LoVo (cell line): ENCODE measurements at regions not wholly inside any gene's neighbourhood (a gene's known extent, or its start where the extent isn't known, plus 50 kb on each side); places are given as distances from the start of the nearest gene placed in this dataset.
"Not testable (repeated sequence)": the region's sequence is repeated elsewhere in the genome, so short reads cannot be mapped to it uniquely, and the experiment has no call there.

Experiments used
- DNase-seq: peaks from one replicate; pipeline ENCODE4 v3.0.0-alpha.2; 2016; ENCODE audit warnings: low spot score

DNA sequence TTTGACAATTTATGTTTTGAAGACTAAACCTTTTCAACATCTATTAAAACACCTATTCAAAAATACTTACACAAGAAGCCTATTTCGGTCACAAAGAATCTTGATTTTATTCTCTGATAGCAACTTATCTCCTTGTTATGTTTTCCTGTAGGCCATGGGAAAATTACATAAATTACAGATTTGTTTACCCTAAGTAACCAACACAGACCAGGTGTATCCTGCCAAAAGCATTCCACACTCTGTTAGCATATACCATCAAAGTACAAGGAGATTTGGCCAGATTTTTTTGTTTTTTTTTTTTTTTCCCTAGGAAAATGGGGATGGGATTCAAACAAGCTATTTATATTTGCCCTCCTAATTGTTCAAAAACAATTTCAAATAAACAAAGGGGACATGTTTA lies 497.9 kb upstream of the MAGEB18 start:
- DNase-seq: no peak

DNA sequence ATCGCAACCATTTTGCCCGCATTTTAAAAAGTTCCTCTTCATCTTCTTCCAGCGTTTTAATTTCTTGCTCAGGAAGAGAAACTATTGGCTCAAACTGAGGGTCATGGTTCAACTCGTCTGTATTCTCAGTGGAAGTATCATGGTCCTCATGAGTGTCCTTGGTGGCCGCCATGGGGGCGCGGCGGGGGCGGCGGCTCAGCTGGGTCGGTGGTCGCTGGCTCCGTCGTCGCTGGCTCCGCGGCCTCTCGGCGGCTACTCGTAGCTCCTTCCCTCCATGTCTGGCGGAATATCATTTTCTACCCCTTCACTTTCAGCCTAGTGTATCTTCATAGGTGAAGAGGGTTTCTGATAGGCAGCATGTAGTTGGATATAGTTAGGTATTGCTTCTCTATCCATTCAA lies 492.0 kb upstream of the MAGEB18 start:
- no peak for DNase-seq

DNA sequence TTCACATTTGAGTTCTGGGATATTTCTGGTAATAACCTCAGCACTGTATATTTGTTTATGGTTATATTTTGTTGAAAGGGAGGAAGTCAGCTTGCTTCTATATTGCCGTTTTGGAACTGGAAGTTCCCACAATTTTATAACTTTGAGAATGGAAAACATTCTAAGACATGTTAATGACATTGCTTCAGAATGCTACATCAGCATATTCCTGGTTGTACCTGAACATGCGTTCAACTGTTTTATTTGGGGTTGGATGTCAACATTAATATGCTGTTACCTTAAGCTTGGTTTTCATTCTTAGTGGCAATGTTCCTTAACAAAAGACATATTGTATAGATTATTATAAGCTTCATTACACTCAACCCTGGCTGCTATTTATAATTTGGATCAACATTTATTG lies 489.4 kb upstream of the MAGEB18 start:
- no peak for DNase-seq

DNA sequence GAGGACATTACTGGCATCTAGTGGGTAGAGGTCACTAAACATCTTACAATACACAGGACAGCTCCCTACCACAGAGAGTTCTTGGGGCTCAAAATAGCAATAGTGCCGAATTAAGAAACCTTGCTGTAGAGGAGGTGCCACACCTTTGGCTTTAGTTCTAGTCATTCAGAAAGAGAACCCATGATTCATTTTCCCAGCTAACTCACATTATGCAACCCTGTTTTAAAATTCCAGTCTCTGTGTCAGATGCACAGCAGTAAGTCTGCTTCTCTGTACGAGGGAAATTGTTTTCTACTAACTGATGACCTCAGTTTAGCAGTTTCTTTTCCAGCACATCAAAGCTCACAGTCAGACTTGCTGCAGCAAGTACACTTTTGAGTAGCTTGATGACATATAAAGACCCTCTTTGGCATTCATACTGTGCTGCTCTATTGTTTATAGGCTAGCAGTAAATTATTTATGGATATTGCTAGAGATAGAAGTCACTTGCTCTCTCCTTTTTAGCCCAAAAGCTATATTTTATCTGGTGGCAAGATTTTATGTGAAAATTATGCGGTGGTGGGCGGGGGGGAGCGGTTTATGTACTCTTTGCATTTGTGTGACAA lies 487.8 kb upstream of the MAGEB18 start:
- DNase-seq: no peak

DNA sequence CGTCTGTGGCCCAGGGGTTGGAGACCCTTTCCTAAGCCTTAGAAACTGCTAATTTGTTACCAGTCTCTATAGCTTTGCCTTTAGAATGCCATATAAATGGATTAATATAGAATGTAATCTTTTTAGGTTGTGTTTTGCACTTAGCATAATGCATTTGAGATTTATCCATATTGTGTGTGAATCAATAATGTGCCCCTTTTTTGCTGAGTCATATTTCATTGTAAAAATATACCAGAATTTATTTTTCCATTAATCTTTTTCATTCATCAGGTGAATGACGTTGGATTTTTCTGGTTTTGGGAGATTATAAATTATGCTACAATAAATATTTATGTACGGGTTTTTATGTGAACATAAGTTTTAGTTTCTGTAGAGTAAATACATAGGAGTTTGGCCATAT lies 478.8 kb upstream of the MAGEB18 start:
- no peak for DNase-seq

DNA sequence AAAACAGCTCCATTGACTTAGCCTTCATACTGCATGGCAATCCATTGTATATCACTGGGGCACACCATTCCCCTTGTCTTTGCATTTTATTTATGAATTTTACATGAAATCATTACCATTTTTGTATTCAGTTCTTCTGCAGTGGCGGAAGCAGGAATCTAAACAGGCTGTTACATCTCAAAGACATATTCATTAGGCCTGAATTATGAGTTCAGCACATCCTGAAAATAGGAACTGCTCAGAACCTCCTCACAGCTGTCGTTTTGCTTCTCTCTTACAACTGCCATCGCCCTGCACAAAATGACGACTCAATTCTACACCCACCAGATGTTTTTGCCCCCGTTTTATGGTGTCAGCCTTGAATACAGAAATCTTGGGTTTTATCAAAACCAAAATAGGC lies 474.4 kb upstream of the MAGEB18 start:
- no peak for DNase-seq

DNA sequence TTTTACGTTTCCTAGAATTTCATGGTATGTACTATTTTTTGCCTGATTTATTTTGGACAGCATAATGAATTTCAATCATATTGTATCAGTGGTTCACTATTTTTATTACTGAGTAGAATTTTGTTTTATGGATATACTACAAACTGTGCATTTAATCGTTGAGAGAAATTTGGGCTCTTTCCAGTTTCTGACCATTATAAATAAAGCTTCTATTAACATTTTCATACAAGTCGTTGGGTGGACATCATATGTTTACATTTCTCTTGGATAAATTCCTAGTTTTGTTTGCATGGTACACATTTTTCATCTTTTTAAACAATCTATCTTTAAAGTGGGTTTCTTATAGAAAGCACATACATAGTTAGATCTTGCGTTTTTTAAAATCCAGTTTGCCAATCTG lies 472.7 kb upstream of the MAGEB18 start:
- DNase-seq: no peak

DNA sequence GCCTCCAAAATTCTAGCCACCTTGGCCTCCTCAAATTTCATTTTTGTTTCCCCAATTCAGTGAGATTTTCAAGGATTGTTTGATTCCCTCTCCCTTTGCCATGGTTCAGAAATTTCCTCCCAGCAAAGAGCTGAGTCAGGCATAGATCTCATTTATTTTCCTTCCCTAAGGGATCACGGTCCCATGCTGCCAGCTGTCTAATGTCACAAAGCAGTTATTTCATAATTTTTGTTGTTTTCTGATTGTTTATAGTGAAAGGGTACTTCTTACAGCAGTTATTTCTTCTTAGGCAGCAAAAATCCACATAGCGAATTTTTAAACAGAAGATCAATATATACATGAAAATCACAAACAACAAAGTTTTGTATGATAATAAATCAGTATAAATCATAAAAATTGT lies 470.5 kb upstream of the MAGEB18 start:
- no peak for DNase-seq

DNA sequence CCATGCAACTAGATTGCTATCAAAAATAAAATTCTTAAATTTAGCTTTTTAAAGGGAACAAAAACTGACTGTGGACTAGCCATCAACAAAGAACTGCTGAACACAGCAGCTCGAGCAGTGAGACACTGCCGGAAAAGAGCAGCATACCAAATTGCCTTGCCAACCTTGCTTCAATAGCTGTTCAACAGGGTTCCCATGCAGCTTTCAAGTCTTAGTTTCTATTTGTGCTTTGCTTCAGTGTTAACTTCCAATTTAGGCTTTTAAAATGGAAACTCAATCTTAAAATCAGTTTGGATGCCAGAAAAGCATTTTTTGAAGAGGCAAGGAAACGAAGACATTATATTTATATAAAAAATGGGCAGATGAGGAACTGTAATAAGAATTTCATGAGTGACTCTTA lies 463.4 kb upstream of the MAGEB18 start:
- DNase-seq: no peak

DNA sequence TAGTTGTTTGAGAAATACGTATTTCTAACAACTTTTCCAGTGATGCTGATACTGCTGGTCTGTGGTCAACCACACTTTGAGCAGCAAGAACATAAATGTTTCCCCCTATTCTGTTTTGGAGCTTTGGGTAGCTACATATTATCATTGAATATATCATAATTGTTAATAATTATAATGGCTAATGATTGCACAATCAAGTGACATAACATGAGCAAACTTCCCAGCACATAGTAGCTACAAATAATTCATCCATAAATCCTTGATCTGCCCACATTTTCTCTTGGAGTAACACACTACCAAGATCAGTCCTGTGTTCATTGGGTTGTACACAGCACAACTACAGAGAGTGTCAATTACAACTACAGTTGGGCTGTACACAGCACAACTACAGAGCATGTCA lies 436.3 kb upstream of the MAGEB18 start:
- DNase-seq: no peak

DNA sequence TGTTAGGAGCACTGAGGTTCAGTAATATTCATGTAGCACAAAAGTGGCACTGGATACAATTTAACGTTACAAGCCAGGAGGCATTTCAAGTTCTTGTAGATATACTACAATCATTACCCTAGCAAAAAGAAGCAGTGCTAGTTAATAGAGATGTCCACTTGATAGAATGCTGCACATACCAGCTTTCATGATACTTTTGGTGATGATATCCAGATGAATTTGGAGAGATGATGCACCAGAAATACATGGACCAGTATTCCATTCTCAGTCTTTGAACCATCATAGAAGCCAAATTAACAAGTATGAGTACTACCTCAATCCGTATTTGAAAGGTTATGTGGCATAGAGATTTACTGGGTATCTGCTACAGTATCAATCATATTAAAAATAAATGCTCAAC lies 421.0 kb upstream of the MAGEB18 start:
- DNase-seq: no peak

DNA sequence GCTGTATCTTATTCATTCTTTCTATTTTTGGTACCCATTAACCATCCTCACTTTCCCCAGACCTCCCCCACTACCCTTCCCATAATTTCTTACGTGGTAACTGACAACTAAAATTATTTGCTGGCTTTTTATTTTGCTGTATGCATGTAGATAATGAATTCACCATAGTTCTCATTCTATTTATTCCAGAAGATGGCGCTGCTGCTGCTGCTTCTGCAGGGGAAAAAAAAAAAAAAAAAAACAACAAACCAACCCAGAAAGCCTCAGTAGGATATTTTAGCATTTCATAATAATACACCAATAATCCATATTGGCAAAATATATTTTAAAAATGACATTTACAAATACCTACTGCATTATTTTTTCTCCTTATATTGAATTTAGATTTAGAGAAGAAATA lies 416.6 kb upstream of the MAGEB18 start:
- no peak for DNase-seq

DNA sequence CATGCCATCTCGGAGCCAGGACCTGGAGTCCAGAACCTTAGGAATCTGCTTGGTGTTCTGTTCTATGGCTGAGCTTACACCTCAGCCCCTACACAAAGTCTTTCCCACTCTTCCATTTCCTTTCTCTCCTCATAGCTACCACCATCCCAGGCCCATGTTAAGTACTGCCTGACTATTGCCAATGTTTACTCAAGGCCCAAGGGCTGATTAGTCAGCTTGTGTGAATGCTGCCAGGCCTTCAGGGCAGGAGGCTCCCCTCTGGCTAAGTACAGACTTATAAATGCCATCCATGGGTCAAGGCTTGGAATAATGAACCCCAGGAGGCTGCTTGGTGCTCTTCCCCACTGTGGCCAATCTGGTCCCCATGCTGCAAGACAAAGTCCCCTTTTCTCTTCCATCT lies 411.6 kb upstream of the MAGEB18 start:
- DNase-seq: no peak

DNA sequence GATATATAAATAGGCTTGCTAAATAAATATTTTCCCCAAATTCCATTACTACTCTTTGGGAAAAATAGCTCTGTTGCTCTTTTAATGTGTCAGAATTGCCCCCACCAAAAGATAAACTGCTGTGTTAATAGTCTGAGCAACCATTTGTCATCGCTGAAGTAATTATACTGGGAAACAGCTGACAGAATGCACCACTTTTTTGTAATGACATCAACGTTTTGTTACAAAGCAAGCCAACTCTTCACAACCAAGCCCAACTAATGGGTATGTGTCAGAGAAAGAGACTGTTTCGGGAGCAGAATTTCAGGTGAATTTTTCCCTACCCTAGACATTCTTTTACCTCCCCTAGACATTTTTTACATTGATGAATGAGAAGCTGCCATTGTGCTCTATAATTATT lies 405.0 kb upstream of the MAGEB18 start:
- no peak for DNase-seq

DNA sequence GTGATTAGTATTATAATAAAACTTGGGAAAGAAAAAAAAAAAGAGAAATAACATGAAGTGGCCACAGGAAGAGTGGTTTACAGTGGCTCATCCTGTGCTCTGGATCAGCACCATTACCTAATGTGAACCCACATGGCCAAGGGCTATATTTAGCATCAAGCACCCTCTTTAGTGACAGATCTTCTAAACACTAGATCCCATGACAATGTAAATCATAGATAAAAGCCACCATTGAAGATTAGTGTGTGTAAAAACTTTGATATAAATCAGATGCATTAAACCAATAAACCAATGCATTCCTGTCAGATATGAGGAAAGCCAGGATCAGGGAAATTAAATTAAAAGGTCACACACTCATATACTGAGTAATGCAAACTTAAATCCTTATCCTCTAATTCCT lies 400.6 kb upstream of the MAGEB18 start:
- no peak for DNase-seq

DNA sequence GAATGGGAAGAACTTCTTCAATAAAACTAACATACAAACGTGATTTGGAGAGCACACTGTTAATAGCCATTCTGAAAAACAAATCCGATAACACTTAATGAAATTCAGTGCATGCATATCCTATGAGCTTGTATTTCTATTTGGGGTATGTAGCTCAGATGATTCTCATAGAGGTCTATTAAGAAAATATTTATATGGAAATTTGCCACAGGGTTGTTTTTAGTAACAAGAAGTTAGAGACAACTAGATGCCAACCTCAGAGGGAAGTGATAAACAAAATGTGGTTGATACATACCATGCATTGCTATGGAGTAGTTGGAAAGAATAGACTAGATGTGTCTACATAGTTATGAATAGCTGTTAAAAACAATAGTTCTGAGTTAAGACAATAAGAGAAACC lies 395.8 kb upstream of the MAGEB18 start:
- no peak for DNase-seq

DNA sequence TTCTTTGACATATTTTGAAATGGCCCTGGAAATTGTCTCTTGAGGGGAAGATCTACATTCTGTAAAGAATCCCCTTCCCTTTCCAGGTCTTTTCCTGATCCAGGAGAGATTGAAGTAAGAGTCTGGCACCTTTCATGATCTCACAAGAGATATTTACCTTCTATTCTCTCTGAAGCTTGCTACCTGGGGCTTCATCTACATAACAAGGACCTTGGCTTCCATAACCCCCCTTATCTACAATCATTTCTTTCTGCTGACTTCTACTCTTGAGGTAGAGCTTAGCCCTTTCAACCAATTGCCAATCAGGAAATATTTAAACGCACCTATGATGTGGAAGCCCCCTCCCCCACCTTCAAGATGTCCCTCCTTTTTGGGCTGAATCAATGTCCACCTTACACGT lies 383.7 kb upstream of the MAGEB18 start:
- no peak for DNase-seq

DNA sequence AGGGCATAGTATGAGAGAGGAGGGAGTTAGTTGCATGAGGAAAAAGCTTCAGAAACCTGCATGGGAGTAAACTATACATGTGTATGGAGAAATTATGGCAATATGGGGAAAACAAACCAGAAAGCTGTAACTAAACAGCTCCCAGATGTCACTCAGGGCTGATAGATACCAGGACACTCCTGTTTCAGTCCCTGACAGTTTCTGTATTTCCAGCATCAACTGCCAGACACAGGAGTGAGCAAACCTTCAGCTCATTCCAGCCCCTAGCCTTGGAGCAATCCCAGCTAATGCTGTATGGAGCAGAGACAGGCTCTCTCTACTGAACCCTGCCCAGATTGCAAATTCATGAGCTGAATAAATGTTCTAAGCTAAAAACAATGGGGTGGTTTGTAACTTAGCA lies 382.9 kb upstream of the MAGEB18 start:
- DNase-seq: no peak

DNA sequence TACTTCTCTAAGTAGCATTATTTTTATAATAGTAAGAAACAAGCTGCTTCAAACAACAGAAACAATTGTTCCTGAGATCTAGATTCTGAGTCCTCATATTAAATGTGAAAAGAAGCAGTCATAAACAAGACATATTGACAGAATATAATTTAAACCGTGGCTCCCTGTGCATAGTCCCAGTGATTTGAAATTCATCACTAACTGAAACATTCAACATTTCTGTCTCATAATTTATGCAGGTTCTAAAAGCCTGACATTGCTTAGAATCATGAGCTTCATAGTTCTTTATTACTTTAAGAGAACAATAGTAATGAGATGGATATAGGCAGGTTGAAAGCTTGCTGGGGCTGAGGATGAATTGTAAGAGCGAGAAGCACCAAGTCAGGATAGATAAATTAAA lies 375.5 kb upstream of the MAGEB18 start:
- DNase-seq: no peak

DNA sequence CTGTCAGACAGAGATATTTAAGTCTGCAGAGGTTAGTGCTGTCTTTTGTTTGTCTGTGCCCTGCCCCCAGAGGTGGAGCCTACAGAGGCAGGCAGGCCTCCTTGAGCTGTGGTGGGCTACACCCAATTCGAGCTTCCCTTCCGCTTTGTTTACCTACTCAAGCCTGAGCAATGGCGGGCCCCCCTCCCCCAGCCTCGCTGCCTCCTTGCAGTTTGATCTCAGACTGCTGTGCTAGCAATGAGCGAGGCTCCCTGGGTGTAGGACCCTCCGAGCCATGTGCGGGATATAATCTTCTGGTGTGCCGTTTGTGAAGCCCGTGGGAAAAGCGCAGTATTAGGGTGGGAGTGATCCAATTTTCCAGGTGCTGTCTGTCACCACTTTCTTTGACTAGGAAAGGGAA lies 366.3 kb upstream of the MAGEB18 start:
- not testable (repeated sequence) for DNase-seq

DNA sequence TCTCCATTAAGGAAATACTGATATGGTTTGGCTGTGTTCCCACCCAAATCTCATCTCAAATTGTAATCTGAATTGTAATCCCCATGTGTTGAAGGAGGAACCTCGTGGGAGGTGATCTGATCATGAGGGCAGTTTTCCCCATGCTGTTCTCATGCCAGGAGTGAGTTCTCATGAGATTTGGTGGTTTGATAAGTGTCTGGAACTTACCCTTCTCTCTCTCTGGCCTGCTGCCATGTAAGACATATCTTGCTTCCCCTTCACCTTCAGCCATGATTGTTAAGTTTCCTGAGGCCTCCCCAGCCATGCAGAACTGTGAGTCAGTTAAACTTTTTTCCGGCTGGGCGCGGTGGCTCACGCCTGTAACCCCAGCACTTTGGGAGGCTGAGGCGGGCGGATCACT lies 340.3 kb upstream of the MAGEB18 start:
- not testable (repeated sequence) for DNase-seq

DNA sequence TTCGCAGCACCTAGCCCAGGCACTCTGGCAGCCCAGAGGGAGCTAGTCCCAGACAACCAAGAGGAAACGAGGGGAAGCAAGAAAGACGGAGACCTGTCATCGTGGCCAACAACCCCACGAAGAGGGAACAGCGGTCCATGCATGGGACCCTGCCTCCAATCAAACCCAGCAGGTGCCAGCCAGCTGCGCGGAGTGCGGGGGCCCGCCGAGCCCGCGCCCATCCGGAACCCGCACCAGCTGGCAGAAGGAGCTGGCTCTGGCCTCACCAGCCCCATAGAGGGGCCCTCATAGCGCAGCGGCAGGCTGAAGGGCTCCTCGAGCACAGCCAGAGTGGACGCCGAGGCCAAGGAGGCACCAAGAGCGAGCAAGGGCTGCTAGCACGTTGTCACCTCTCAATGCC lies 332.4 kb upstream of the MAGEB18 start:
- no peak for DNase-seq

DNA sequence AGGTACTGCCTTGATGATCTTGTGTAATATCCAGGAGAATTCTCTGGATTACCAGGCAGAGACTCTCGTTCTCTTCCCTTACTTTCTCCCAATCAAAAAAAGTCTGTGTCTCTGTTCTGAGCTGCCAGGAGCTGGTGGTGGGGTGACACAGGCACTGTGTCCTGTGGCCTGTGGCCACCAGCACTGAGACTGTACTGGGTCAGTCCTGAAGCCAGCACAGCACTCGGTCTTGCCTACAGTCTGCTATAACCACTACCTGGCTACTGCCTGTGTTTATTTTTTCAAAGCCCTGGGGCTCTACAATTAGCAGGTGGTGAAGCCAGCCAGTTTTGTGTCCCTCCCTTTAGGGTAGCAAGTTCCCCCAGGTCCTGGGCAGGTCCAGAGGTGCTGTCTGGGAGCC lies 331.1 kb upstream of the MAGEB18 start:
- no peak for DNase-seq

DNA sequence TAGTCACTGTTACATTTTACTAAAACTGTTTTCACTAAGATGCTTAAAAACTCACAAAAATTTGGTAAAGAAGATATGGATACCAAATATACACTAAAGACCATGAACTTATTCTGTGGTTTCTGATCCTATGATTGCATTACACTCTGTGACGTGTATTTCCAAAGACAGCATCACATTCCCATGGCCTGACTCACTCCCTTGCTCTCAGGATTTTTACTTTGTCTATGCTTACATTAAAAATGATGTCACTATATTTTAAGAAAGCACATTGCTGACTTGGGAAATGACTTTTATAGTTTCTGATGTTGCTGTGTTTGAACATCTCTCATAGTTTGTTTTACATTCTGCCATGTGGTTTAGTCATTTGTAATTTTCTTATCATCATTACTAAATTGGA lies 327.9 kb upstream of the MAGEB18 start:
- no peak for DNase-seq

DNA sequence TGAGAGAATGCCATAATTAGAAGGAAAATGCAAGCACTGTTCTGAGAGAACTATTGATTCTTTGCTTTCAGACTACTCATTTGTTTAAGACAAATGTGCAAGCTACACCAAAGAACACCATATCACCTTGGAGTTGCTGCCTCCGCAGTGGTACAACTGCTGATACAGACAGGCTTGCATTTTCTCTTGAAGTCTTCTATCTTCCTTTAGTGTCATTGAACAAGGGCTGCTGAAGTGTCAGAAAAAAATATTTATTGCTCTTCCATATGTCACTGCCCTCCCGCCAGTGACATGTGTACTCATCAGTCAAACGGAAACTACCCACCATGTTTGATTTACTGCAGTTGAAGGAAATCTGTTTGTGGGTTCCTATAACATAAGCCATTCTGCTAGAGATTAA lies 318.3 kb upstream of the MAGEB18 start:
- no peak for DNase-seq
